ENCODE measurements at regions not wholly inside any gene's neighbourhood (a gene's known extent, or its start where the extent isn't known, plus 50 kb on each side); places are given as distances from the start of the nearest gene placed in this dataset.
"Not testable (repeated sequence)": the region's sequence is repeated elsewhere in the genome, so short reads cannot be mapped to it uniquely, and the experiment has no call there.

DNA sequence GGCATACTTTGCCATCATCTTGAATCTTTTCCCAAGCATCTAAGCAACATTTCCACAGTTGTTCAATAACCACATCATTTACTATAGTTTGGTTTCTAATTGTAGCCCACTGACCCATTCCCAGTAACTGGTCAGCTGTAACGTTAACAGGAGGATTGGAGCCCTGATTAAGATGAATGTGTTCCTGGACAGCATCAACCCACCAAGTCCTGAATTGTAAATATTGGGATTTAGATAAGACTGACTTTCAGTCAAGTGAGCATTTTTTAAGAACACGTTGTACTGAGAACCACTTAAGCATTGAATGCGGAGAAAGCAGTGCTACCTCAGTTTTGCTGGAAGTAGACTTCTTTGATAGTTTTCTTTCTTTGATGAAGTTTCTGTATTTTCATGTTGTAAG is 53.3 kb upstream of the ARL4D start:
- DNase-seq: not testable (repeated sequence)

- DNase-seq: no peak
These were observed 54.1 kb upstream of the ARL4D start for GRCh38 chr17:43344685-43345084.

GRCh38 chr17:43342589-43342890 is 56.3 kb upstream of the ARL4D start:
- DNase-seq: no peak

- no peak for DNase-seq
These were observed 56.8 kb upstream of the ARL4D start for GRCh38 chr17:43341715-43342588.

DNA sequence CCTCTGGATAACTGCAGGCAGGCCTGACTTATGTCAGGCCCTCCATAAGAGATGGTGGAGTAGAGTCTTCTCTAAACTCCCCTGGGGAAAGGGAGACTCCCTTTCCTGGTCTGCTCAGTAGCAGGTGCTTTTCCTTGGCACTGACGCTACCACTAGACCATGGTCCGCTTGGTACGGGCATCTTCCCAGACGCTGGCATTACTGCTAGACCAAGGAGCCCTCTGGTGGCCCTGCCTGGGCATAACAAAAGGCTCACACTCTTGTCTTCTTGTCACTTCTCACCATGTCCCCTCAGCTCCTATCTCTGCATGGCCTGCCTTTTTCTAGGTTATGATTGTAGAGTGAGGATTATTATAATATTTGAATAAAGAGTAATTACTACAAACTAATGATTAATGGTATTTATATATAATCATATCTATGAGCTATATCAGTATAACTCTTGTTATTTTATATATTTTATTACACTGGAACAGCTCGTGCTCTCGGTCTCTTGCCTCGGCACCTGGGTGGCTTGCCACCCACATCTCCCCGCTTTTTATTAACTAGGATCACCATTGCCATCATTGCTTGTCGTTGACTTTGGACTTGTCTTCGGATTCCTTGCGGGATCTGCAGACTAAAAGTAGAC is 59.8 kb upstream of the ARL4D start:
- peak; percentile 3 to 62 (median 50) for DNase-seq

- no peak for DNase-seq
These were observed 60.9 kb upstream of the ARL4D start for GRCh38 chr17:43337684-43338428.

DNA sequence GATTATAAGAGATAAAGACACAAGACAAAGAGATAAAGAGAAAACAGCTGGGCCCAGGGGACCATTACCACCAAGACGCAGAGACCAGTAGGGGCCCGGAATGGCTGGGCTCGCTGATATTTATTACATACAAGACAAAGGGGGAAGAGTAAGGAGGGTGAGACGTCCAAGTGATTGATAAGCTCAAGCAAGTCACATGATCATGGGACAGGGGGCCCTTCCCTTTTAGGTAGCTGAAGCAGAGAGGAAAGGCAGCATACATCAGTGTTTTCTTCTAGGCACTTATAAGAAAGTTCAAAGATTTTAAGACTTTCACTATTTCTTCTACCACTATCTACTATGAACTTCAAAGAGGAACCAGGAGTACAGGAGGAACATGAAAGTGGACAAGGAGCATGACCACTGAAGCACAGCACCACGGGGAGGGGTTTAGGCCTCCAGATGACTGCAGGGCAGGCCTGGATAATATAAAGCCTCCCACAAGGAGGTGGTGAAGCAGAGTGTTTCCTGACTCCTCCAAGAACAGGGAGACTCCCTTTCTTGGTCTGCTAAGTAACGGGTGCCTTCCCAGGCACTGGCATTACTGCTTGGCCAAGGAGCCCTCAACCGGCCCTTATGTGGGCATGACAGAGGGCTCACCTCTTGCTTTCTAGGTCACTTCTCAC is 63.9 kb upstream of the ARL4D start:
- no peak for DNase-seq

GRCh38 chr17:43333433-43333943 is 65.3 kb upstream of the ARL4D start:
- no peak for DNase-seq

GRCh38 chr17:43332230-43332629 is 66.6 kb upstream of the ARL4D start:
- DNase-seq: no peak

- no peak for DNase-seq
These were observed 67.7 kb upstream of the ARL4D start for GRCh38 chr17:43330876-43331639.

DNA sequence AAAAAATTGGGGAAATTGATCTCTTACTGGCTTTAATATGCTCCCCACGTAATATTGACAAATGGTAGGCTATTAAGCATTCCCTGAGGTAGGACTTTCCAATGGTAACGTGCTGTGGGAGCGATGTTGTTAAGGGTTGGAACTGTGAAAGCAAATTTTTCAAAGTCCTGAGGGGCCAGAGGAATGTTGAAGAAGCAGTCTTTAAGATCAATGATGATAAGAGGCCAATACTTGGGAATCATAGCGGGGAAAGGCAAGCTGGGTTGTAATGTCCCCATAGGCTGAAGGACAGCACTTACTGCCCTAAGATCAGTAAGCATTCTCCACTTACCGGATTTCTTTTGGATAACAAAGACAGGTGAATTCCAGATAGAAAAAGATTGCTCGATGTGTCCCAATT is 69.6 kb upstream of the ARL4D start:
- DNase-seq: no peak

- no peak for DNase-seq
These were observed 70.1 kb upstream of the ARL4D start for GRCh38 chr17:43328650-43329049.

- DNase-seq: no peak
These were observed 70.9 kb upstream of the ARL4D start for GRCh38 chr17:43327834-43328420.

DNA sequence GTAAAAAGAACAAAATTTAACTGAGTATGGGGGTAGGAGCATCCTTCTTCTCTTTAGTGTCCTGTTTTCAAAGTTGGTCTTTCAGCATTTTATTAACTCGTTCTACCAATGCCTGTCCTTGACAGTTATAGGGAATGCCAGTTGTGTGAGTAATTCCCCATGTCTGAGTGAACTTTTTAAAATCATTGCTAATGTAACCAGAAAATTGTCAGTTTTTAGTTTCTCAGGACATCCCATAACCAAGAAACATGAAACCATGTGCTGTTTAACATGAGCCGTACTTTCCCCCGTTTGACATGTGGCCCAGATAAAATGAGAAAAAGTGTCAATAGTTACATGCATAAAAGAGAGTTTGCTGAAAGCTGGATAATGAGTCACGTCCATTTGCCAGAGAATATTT is 71.4 kb upstream of the ARL4D start:
- DNase-seq: no peak

GRCh38 chr17:43326490-43327275 is 72.1 kb upstream of the ARL4D start:
- DNase-seq: no peak

- no peak for DNase-seq
These were observed 74.4 kb upstream of the ARL4D start for GRCh38 chr17:43324205-43324893.

DNA sequence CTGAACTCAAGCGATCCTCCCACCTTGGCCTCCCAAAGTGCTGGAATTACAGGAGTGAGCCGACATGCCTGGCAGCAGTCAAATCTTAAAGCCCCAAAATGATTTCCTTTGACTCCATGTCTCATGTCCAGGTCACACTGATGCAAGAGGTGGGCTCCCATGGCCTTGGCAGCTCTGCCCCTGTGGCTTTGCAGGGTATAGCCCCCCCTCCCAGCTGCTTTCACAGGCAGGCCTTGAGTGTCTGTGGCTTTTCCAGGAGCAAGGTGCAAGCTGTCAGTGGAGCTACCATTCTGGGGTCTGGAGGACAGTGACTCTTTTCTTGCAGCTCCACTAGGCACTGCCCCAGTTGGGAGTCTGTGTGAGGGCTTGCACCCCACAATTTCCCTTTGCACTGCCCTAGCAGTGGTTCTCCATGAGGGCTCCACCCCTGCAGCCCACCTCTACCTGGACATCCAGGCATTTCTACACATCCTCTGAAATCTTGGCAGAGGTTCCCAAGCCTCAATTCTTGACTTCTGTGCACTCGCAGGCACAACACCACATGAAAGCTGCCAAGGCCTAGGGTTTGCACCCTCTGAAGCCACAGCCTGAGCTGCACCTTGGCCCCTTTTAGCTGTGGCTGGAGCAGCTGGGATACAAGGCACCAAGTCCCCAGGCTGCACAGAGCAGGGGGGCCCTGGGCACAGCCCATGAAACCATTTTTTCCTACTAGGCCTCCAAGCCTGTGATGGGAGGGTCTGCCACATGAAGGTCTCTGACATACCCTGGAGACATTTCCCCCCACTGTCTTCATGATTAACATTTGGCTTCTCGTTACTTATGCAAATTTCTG is 79.3 kb upstream of the ARL4D start:
- DNase-seq: no peak

DNA sequence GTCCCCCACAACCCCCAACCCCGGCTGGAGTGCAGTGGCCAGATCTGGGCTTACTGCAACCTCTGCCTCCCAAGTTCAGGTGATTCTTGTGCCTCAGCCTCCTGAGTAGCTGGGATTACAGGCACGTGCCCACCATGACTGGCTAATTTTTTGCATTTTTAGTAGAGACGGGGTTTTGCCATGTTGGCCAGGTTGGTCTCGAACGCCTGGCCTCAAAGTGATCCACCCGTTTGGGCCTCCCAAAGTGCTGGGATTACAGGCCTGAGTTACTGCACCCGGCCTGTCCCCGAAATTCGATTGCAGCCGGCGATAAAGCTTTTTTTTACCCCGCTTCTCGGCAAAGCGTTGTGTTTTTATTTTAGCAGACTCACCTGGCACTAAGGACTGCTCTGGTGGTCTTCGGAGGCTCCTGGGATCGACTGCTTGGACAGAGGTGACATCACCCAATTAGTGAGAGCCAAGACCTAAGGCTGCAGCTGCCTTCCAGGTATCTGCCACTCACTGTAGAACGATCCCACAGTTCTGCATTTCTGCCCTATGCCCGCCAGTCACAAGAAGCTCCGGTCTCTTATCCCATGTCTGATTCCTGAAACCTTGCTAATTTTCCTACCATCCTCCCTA is 82.2 kb upstream of the ARL4D start:
- DNase-seq: no peak

Measured in stimulated activated naive CD4-positive, alpha-beta T cell (primary cell).